ENCODE measurements at regions not wholly inside any gene's neighbourhood (a gene's known extent, or its start where the extent isn't known, plus 50 kb on each side); places are given as distances from the start of the nearest gene placed in this dataset.

GRCh38 chr11:26909991-26910591 is 83.8 kb upstream of the FIBIN start:
- Mint-ChIP-seq H3K4me3 (no peak overlapping the region), H3K4me1 (ENCODE audit: low read depth) (peaks cover 11% of the 10 kb centered on the region), H3K27ac (no peak overlapping the region), H3K9me3 (no peaks in the 10 kb centered on the region), H3K36me3 (ENCODE audit: low read depth) (no peaks in the 10 kb centered on the region), H3K27me3 (ENCODE audit: insufficient read depth) (no peaks in the 10 kb centered on the region)
- TF ChIP-seq CTCF (IDR thresholded peaks at IDR 0.05) = no peak
- no peak for DNase-seq

- DNase-seq = no peak
- Mint-ChIP-seq H3K4me1 (ENCODE audit: low read depth) (peaks cover 11% of the 10 kb centered on the region; the same call in 1 of the 2 replicates), H3K36me3 (ENCODE audit: low read depth) (no peaks in the 10 kb centered on the region), H3K9me3 (no peaks in the 10 kb centered on the region), H3K4me3 (no peak overlapping the region), H3K27ac (no peak overlapping the region), H3K27me3 (ENCODE audit: insufficient read depth) (no peaks in the 10 kb centered on the region)
- no peak for TF ChIP-seq CTCF (IDR thresholded peaks at IDR 0.05)
These were observed 78.9 kb upstream of the FIBIN start for GRCh38 chr11:26914968-26915367.

- Mint-ChIP-seq H3K27ac (no peak overlapping the region), H3K4me1 (ENCODE audit: low read depth) (peaks cover 6% of the 10 kb centered on the region; the same call in 1 of the 2 replicates)
These were observed 77.1 kb upstream of the FIBIN start for GRCh38 chr11:26916805-26917204.

GRCh38 chr11:26928582-26928981 is 65.3 kb upstream of the FIBIN start:
- Mint-ChIP-seq H3K36me3 (ENCODE audit: low read depth) (no peaks in the 10 kb centered on the region; the same call in none of the 2 replicates), H3K9me3 (no peaks in the 10 kb centered on the region; the same call in 1 of the 2 replicates), H3K4me1 (ENCODE audit: low read depth) (peaks cover 27% of the 10 kb centered on the region), H3K27ac (no peak overlapping the region), H3K27me3 (ENCODE audit: insufficient read depth) (no peaks in the 10 kb centered on the region), H3K4me3 (no peak overlapping the region)
- no peak for DNase-seq
- TF ChIP-seq CTCF (IDR thresholded peaks at IDR 0.05) = no peak

More at GRCh38 chr11:26916805-26917204, 77.1 kb upstream of the FIBIN start:
- Mint-ChIP-seq H3K36me3 (ENCODE audit: low read depth) (no peaks in the 10 kb centered on the region), H3K9me3 (no peaks in the 10 kb centered on the region), H3K4me3 (no peak overlapping the region), H3K27me3 (ENCODE audit: insufficient read depth) (no peaks in the 10 kb centered on the region)
- DNase-seq = no peak
- no peak for TF ChIP-seq CTCF (IDR thresholded peaks at IDR 0.05)

- Mint-ChIP-seq H3K4me3 (no peak overlapping the region), H3K27ac (peak overlapping the region; percentile 75; the same call in 1 of the 2 replicates), H3K36me3 (ENCODE audit: low read depth) (no peaks in the 10 kb centered on the region; the same call in 1 of the 2 replicates), H3K9me3 (no peaks in the 10 kb centered on the region), H3K27me3 (ENCODE audit: insufficient read depth) (no peaks in the 10 kb centered on the region), H3K4me1 (ENCODE audit: low read depth) (peaks cover 27% of the 10 kb centered on the region)
- DNase-seq = no peak
- no peak for TF ChIP-seq CTCF (IDR thresholded peaks at IDR 0.05)
These were observed 64.0 kb upstream of the FIBIN start for GRCh38 chr11:26929806-26930517.
